LNCaP clone FGC (cell line): ENCODE measurements at regions not wholly inside any gene's neighbourhood (a gene's known extent, or its start where the extent isn't known, plus 50 kb on each side); places are given as distances from the start of the nearest gene placed in this dataset.
A peak's percentile ranks its signal among the peaks of the same experiment; 100 is the strongest.
"Not testable (repeated sequence)": the region's sequence is repeated elsewhere in the genome, so short reads cannot be mapped to it uniquely, and the experiment has no call there.

Experiments
- DNase-seq: peaks from one replicate; pipeline ENCODE4 v3.0.0-alpha.2; 2011; ENCODE audit warnings: low read depth
- H3K4me3 ChIP-seq: 2 replicates; pipeline ENCODE4 v1.5.1; 2011; ENCODE audit warnings: mild to moderate bottlenecking, low read depth, low read length, control low read depth
- TF ChIP-seq, protein P1 (sequence below): IDR thresholded peaks from 2 replicates; pipeline ENCODE4 v1.5.1; 2012; ENCODE audit warnings: mild to moderate bottlenecking; ENCODE audit not compliant: control insufficient read depth, insufficient read depth; ENCODE audit errors: extremely low read depth

DNA sequence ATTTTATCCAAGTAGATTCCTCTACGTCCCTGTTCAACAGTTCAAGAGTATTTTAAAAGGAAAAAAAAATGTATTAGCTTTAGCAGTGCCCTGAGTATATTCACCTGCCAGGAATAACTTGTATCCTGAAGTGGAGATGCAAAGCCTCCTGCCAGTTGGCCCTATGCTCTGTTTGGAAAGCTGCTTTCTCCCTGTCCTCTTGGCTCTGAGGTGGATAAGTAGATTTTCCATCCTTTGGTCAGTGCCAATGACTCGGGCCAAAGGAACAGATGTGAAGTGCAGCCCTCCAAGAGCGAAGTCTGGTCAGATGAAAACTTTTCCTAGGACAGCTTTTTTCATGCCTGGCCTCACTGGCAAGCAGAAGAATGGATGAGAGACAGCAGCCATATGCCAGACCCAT is 839.9 kb upstream of the TENM4 start:
- peak overlapping the region; percentile 9; the same call in 1 of the 2 replicates for H3K4me3 ChIP-seq
- TF ChIP-seq, protein P1, sequence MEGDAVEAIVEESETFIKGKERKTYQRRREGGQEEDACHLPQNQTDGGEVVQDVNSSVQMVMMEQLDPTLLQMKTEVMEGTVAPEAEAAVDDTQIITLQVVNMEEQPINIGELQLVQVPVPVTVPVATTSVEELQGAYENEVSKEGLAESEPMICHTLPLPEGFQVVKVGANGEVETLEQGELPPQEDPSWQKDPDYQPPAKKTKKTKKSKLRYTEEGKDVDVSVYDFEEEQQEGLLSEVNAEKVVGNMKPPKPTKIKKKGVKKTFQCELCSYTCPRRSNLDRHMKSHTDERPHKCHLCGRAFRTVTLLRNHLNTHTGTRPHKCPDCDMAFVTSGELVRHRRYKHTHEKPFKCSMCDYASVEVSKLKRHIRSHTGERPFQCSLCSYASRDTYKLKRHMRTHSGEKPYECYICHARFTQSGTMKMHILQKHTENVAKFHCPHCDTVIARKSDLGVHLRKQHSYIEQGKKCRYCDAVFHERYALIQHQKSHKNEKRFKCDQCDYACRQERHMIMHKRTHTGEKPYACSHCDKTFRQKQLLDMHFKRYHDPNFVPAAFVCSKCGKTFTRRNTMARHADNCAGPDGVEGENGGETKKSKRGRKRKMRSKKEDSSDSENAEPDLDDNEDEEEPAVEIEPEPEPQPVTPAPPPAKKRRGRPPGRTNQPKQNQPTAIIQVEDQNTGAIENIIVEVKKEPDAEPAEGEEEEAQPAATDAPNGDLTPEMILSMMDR = no peak
- peak; percentile 79 for DNase-seq

DNA sequence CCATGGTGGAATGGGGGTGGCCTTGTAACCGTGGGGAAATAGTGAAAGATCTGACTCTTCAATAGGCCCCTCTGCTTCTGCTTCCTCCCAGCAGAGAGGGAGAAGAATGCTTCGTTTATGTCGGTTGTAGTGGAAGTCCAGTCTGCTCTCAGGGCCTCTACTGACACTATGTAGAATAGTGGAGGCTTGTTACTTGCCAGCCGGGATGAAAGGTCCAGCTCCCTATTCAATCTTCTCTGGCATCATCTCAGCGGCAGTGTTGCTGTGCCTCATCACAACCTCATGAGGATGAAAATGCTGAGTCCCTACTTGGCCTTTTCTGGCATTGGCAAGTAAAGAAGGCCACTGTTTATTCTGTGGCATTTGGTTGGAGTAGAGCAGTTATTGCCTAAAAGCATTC is 820.9 kb upstream of the TENM4 start:
- TF ChIP-seq, protein P1 = no peak
- no peak for DNase-seq
- H3K4me3 ChIP-seq = no peak overlapping the region

DNA sequence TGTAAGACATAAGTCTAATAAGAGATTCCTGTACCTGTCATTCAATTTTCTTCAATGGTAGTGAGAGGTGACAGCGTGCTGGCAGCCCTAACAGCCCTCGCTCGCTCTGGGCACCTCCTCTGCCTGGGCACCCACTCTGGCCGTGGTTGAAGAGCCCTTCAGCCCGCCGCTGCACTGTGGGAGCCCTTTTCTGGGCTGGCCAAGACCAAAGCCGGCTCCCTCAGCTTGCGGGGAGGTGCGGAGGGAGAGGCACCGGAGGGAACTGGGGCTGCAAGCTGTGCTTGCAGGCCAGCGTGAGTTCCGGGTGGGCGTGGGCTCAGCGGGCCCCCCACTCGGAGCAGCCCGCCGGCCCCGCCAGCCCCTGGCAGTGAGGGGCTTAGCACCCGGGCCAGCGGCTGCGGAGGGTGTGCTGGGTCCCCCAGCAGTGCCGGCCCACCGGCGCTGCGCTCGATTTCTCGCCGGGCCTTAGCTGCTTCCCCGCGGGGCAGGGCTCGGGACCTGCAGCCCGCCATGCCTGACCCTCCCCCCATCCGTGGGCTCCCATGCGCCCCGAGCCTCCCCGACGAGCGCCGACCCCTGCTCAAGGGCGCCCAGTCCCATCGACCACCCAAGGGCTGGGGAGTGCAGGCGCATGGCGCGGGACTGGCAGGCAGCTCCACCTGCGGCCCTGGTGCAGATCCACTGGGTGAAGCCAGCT is 816.6 kb upstream of the TENM4 start:
- DNase-seq, H3K4me3 ChIP-seq: not testable (repeated sequence)

DNA sequence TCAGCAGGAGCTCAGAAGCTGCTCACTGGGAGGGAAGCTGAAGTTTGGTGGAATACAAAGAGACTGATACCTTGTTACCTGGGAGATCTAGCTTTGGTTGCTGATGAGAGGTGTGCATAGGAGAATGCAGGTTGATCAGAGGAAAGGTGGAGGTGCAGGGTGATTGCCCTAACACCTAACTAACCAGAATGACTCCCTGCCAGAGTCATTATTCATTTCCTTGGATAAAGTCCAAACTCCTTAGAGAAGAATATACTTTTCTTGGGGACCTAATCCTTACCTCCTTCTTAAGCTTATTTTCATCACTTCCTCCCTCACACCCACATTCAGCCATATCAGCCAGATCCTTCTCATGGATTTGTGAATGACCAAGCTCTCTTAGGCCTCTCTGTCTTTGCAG is 814.2 kb upstream of the TENM4 start:
- no peak overlapping the region for H3K4me3 ChIP-seq
- TF ChIP-seq, protein P1 = no peak
- DNase-seq = no peak

DNA sequence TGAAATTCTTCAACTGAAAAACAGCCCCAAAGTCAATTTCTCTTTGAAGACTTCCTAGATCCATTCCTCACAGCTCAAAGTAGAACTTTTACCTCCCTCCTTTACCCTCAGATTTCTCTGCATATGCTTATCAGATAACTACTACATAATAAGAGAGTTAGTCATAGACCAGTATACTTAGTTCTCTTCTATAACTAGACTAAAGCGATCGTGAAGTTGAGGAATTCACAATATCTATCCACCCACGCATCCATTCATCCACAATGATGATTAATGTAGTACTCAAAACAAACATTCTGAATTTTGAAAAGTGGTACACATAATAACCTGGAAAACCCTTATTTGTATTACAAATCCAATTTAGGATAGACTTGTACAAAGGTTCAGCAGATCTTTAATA is 800.9 kb upstream of the TENM4 start:
- H3K4me3 ChIP-seq = no peak overlapping the region
- no peak for DNase-seq
- TF ChIP-seq, protein P1 = no peak

DNA sequence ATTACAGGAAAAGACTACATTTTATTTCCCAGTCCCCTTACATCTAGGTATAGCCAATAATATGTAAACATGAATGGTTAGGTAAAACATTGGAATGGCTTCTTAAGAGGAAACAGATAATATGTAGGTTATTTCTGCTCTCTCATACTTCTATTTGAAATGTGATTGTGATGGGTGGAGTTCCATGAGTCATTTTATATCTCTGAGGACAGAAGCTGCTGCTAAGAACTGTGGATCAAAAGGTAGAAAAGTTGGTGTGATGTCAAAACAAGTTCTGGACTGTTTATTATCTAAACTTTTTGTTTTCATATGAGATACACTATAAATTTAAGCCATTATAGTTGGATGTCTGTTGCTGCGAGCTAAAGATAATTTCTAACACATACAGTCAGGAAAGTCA is 799.4 kb upstream of the TENM4 start:
- DNase-seq = no peak
- TF ChIP-seq, protein P1 = no peak

DNA sequence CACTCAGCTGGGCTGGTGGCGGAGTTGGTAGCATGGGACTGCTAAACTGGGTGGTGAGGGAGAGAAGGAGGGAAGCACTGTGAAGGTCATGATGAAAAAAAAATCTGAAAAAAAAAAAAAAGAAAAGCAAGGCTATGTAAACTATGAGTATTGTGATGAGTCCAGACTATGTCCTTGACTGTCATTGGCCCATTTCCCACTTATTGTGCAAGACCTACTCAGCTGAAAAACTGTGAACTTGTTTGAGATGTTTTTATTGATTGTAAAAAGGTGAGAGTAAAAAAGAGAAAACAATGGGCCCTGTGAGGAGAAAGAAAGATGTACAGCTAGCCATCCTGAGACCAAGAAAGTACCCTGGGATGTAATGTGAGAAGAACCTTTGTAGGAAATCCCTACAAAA is 798.4 kb upstream of the TENM4 start:
- peak; percentile 85 for DNase-seq
- H3K4me3 ChIP-seq = no peak overlapping the region
- TF ChIP-seq, protein P1 = no peak

More for the DNA sequence above, 799.4 kb upstream of the TENM4 start:
- no peak overlapping the region for H3K4me3 ChIP-seq

DNA sequence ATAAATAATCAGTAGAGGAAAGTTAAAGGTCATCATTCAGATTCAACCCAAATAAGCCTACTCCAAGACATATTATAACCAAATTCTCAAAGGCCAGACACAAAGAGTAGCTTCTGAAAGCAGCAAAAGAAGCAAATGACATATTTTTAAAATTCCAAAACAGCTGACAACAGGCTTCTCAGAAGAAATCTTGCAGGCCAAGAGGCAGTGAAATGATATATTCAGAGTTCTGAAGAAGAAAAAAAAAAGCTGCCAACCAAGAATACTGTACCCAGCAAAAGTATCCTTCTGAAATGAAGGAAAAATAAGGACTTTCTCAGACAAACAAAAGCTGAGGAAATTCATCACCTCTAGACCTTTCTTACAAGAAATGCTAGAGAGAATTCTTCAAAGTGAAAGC is 787.1 kb upstream of the TENM4 start:
- no peak for DNase-seq
- H3K4me3 ChIP-seq = no peak overlapping the region
- TF ChIP-seq, protein P1 = no peak
